HG03097 (cell line): ENCODE measurements at regions not wholly inside any gene's neighbourhood (a gene's known extent, or its start where the extent isn't known, plus 50 kb on each side); places are given as distances from the start of the nearest gene placed in this dataset.
A peak's percentile ranks its signal among the peaks of the same experiment; 100 is the strongest.
"Not testable (repeated sequence)": the region's sequence is repeated elsewhere in the genome, so short reads cannot be mapped to it uniquely, and the experiment has no call there.

Experiments
- ATAC-seq: cut with Tn5 transposase; IDR thresholded peaks from one replicate; pipeline ENCODE4 v1.9.1; 2021; ENCODE audit not compliant: unreplicated experiment, low FRiP score

DNA sequence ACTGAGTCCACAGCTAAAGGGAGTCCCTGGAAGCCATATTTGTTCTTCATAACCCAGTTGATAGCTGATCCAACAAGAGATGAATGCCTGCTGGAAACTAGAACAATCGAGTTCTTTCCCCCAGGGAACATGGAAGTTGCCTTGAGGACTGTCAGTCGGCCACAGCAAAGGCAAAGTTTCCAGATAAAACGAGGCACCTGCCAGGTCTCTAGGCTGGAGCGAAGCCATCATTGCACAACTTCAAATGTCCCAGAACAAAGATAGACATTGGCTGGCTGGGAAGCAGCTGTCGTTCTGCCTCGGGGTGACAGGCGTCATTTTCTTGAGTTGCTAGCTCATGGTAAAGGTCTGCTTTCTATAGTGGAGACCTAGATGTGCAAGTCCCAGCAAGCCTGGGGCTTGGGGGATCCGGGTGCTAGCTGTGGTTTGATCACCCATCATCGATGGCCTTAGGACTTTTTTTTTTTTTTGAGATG is 184.4 kb upstream of the ZNF217 start:
- ATAC-seq: no peak

DNA sequence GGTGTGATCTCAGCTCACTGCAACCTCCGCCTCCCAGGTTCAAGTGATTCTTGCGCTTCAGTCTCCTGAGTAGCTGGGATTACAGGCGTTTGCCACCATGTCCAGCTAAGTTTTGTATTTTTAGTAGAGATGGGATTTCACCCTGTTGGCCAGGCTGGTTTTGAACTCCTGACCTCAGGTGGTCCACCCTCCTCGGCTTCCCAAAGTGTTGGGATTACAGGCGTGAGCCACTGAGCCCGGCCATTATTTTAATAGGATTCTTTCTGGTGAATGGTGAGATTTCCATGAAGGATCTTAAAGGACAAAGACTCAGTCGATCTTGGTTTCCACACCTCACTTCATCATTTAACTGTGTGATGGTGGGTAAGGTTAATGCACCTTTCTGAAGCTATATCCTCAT is 183.8 kb upstream of the ZNF217 start:
- ATAC-seq: not testable (repeated sequence)

DNA sequence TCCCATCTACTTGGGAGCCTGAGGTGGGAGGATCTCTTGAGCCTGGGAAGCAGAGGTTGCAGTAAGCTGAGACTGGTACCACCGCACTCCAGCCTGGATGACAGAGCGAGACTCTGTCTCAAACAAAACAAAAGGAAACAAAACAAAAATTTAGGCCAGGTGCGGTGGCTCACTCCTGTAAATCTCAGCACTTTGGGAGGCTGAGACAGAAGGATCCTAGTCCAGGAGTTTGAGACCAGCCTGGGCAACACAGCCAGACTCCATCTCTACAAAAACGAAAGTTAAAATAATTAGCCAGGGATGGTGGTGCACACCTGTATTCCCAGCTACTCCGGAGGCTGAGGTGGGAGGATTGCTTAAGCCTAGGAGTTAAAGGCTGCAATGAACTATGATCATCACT is 183.2 kb upstream of the ZNF217 start:
- ATAC-seq: no peak

DNA sequence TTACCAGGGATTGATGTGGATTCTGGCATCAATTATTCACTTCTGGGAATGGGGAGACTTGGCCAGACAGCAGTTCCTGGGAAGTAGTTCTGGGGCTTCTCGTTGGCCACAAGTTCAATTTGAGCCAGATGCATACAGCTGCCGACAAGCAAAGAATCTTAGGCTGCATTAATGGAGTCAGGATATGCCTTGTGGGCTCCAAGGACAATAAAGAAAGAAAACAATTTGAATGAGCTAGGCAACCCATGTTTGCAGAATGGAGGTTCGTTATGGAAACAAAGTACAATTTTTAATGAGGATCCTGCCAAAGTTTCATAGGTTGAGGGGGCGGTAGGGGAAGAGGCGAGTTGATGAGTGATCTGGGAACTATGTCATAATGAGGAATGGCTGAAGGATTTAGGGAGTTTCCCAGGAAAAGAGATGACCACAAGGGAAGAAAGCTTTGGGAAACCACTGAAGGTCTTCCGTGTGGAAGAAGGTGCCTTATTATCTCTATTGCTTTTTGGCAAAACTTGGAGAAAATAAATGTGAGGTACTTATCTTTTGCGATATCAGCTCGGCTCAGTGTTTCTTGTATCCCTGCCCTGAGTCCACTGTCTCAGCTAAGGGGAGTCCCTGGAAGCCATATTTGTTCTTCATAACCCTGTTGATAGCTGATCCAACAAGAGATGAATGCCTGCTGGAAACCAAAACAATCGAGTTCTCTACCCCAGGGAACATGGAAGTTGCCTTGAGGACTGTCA is 181.0 kb upstream of the ZNF217 start:
- no peak for ATAC-seq

DNA sequence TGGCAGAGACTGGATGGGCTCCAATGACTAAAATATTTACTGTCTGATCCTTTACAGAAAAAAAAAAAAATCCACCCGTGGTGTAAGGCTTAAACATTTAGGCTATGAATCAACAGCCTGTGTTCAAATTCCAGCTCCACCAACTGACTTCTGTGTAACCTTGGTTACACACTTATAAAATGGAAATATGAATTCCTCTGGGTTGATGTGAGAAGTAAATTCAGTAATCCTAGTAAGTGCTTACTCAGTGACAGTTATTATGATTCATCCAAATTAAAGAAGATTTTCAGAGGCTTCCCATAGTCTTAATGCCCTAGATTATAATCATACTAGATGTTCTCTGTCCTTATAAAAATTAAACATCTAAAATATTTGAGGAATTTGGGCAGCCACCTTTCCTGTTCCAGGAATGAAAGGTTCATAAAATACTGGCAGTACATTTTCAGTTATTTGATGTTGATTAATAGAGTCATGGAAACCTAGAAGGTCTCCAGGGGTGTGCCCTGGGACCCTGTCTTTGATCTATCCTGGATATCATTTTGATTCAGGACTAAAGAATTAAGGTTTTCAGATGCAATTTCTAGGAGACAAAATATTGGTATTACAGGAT is 180.3 kb upstream of the ZNF217 start:
- no peak for ATAC-seq

DNA sequence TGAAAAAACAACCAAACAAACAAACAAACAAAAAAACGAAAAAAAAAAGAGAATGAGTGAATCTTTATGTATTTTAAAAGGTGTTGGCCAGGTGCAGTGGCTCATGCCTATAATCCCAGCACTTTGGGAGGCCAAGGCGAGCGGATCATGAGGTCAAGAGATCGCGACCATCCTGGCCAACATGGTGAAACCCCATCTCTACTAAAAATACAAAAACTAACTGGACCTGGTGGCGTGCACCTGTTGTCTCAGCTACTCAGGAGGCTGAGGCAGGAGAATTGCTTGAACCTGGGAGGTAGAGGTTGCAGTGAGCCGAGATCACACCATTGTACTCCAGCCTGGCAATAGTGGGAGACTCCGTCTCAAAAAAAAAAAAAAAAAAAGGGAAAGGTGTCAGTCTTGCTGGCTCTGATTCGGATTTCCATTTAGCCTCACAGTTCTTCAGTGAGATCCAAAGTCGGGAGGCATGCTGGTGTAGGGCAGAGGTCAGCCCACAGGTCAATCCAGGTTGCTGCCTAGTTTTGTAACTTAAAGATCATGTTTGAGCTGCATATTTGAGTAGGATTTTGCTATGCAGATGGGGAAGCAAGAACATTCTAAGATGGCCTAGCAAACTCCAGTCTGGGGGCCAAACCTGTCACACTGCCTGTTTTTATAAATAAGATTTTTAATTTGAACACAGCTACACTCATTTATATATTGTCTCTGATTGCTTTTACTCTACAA is 179.6 kb upstream of the ZNF217 start:
- ATAC-seq: not testable (repeated sequence)

DNA sequence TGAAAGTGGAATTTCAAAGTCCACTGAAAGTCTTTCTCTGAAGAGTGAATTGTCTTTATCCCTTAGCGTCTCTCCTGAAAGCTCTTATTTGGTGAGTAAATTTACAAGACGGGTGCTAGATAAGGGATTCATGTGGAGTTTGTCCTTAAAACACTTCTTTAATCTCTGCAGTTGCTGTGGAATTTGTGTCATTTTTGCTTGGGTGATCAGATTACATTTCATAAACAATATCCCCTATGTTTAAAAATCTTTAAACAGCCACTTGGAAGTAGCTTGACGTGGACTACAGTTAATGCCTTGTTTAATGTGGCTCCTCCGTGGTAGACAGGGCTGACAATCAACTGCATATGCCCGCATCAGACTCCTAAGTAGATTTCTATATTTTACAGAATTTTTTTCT is 175.4 kb upstream of the ZNF217 start:
- ATAC-seq: no peak

DNA sequence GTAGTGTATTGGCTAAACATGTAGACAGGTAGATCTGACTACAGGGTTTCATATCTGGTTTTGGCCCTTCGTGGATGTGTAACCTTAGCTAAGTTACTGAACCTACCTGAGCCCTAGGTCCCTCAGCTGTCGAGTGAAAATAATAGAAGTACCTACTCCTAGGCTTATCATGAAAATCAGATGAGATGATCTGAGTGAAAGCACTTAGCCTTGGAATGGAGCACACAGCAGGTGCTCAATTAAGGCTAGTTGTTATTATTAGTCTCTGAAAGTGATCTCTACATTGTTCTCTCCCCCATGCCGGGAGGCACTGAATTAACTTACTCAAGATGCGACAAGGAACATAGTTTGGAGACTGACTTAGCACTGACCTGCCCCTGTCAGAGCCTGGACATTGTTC is 174.7 kb upstream of the ZNF217 start:
- ATAC-seq: no peak

DNA sequence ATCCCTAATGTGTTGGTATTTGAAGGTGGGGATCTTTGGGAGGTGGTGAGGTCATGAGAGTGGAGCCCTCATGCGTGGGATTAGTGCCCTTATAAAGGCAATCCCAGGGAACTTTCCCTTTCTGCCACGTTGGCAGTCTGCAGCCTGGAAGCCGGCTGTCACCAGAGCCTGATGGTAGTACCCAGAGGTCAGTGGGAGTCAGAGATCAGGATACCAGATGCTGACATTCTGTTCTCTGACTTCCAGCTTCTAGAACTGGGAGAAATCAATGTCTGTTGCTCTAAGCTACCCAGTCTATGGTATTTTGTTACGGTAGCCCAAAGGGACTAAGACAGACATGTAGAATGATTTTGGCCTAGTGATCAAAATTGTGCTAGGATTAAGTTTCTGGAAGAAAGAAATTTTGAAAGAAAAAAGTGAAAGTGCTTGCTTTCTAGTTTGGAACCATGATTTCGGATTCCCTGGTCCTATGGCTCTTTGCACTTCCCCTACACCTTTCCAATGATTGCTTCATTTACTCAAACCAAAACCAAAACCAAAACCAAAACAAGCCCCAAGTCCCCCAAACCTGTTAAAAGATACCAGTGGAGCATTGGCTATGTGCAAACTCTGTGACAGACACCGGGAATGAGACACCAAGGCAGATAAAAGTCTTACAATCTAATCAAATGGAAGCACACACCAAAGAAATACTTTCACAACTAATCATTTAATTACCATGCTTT is 173.7 kb upstream of the ZNF217 start:
- ATAC-seq: peak; percentile 69

DNA sequence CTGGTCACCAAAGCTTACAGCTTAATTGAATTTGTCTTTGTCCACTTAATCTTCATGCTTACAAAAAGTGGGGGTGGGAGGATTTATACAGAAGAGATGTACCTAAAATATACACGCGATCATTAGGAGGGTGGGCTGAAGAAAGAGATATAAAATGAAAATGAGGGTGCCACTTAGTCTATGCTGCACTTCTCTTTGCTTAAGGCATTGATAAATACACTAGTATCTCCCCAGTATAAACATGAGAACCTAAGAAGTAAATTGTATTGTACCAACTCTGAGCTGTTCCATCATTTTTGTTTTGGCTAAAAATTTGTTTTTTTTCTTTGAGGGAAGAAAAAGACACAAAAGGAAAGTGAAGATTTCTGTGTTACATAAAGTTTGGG is 170.8 kb upstream of the ZNF217 start:
- ATAC-seq: no peak

DNA sequence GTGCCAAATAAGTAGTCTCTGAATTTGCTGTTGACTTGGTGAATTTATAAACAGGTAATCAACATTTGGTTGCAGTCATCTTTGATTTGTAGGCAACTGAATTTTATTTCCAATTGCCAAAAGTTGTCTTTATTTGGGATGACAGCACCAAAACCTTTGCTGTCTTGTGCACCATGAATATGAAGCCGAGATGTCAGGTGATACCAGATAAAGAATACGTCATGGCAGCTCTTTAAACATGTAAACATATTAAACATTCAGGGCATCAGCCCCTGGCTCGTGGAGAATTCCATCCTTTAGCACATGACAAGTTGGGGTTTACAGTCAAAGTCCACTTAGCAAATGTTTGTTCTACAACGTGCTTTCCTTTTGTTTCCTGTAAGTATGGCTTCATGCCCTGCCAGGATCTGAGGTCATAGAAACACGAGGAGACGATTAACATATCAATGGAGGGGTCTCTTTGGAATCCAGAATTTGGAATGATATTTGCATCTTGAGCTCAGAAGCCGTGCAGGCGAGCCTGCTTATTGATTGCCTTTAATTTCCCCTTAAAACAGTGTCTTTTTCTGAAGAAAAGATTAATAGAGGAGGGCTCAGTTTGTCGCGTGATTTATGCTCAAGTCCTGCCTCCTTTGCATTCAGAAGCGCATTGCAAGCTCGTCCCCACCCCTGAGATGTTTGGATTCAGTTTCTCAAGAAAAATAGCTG is 170.2 kb upstream of the ZNF217 start:
- no peak for ATAC-seq

DNA sequence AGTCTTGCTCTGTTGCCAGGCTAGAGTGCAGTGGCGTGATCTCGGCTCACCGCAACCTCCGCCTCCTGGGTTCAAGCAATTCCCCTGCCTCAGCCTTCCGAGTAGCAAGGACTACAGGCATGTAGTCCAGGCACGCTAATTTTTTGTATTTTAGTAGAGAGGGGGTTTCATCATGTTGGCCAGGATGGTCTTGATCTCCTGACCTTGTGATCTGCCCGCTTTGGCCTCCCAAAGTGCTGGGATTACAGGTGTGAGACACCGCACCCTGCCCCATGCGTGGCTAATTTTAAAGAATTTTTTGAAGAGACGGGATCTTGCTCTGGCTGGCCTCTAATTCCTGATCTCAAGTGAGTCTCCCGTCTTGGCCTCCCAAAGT is 168.8 kb upstream of the ZNF217 start:
- not testable (repeated sequence) for ATAC-seq

DNA sequence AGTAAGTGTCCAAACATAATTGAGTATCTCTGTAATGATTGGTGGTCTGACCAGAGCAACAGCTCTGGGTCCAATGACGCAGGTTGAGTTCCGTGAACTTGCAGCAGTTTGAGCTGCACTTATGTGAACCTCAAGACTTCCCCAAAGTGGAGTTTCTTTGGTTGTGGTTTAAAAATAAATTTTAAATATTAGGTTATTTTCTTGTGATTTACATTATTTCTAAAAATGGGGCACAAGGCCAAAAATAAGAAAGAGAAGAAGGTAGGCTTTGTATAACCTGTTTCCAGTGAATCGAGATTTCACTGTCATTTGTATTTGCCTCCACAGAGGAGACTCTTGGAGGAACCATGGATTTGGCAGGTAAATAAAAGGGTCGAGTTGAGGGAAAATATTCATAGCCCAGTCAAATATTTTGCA is 166.4 kb upstream of the ZNF217 start:
- ATAC-seq: no peak

DNA sequence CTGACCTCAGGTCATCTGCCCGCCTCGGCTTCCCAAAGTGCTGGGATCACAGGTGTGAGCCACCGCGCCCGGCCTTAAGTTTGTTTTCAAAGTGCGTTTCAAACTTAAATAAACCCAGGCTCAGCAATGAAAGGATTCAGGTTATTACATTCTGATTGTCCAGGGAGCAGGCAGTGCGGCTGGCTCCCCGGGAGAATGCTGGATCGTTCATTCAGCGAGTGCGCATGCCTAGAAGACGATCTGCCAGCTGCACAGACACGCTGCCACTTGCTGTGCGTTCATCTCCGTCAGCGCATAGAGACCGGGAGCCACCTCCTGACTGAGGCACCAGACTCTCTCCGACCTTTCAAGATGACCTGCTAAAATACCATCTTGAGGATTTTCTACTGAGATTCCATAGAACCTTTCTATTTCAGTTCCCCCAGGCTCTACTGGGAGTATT is 163.9 kb upstream of the ZNF217 start:
- ATAC-seq: no peak

DNA sequence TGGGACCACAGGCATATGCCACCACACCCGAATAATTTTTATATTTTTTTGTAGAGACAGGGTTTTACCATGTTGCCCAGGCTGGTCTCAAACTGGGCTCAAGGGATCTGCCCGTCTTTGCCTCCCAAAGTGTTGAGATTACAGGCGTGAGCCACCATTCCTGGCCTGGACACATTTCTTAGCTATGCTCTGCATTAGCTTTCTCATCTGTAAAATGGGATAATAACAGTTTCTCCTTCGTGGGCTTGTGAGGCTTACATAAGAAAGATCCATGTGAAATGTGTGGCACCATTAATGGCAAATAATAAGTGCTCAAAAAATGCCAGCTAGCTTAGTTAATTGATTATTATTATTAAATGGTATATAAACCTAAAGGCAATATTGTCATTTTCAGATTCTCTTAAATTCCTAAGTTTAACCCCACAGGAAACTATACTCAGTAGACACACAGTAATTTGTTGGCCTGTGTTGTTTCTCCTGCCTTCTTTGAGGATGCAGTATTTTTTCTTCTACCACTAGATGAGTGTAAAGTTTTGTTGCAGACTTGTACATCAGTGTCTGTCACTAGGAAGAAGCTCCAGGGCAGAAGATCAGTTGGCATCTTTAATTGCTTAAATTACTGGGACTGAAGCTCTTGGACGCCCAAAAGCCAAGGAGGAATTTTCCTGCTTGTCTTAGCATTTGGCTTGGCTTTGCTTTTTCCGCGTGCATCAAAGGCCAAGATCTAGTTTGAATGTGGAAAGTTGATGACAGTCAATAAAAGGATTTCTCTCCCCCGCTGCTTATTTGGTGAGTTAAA is 162.3 kb upstream of the ZNF217 start:
- ATAC-seq: no peak

DNA sequence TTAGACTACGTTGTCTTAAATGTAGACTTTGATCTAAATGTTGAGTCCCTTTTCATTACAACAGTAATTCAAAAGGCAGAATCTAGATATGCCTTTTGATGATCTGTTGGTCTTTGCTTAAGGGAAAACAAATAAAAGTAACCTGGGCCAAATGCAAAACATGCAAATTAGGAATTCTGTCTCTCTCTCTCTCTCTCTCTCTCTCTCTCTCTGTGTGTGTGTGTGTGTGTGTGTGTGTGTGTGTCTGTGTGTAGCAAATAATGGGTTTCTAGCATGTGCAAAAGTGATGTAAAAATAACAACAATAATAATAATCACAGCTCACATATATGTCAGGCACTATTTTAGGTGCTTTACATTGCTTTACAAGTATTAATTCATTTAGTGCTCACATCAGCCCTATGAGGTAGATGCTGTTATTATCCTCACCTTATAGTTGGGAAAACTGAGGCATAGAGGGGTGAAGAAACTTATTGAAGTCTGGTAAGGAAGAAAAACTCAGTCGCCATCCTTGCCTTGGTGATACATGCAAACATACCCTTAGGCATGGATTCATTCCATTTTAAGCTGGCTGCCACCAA is 160.3 kb upstream of the ZNF217 start:
- ATAC-seq: no peak

DNA sequence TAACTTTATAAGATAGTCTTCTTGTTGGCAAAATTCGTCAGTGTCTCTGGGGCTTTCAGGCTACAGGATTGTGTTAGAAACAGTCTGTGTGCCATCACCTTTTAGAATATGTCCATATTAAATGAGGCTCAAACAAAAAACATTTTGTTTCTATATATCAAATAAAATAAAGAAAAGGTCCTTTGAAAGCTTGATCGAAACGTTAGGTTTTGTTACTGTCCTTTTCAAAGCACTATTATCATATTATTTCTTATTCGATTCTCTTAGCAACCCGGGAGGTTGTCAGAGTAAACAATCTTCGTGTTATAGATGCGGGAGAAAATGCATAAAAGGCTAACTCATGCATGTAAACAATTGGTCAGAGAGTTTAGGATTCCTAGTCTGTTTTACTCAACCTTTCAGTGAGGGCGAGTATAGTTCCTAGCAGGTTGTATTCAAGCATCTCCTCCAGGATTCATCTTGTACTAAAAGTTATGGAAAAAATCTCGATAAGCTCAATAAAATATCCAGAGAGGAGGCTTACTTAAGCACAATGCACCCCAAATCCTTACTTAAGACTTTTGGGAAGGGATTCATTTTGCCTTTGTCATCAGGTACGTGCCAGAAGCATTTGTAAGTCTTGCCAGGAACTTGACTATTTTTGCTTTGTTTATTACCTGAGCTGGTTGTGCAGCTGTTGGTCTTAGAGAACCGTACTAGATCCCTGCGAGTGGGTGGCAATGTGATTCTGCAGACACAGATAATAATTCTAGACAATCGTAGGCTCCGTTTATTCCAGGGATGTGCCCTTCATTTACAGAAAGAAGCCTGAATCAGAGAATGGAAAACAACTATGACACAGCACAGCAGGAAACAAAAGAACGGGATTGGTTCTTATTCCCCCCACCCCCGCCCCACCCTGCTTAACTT is 159.6 kb upstream of the ZNF217 start:
- ATAC-seq: no peak

DNA sequence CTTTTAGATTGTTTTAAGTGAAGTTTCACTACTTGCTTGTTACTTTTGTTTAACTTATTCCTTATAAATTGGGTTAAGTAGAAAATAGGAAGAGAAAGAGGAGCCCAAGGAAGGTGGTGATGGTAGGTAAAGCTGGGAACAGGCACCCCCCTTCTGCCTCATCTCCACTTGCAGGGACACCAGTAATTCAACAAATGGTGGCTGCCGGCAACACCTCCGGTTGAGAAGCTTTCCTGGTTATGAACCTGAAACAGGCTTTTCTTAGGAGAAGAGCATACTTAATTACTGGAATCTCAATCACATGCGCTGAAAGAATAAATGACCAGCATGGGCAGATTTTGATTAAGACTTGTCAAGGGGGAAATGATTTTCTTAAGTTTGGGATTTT is 158.9 kb upstream of the ZNF217 start:
- no peak for ATAC-seq
